NCI-H1417 (cell line): ENCODE measurements at regions not wholly inside any gene's neighbourhood (a gene's known extent, or its start where the extent isn't known, plus 50 kb on each side); places are given as distances from the start of the nearest gene placed in this dataset.
"Not testable (repeated sequence)": the region's sequence is repeated elsewhere in the genome, so short reads cannot be mapped to it uniquely, and the experiment has no call there.

Source experiments
- DNase-seq, 3 experiments: peaks; one replicate each; lab custom pipeline; 2025; lab: John Stamatoyannopoulos, UW

DNA sequence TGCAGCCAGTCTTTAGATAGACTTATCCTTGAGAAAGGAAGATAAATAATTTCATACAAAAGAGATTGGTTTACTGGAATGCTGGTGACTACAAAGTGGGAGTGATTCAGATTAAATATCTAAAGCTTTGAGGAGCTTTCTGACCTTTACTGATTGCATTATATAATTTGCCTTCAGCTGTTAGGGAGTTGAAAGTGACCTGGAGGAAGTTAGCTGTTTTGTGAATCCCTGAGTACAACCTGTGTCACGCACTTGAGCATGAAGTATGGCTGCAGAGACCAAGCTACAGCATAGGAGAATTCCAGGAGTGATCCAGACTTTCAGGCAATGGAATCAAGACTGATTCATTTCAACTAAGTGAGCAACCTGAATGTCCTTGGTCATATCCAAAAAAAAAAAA lies 1848.3 kb upstream of the RAG2 start:
- DNase-seq, result no peak

DNA sequence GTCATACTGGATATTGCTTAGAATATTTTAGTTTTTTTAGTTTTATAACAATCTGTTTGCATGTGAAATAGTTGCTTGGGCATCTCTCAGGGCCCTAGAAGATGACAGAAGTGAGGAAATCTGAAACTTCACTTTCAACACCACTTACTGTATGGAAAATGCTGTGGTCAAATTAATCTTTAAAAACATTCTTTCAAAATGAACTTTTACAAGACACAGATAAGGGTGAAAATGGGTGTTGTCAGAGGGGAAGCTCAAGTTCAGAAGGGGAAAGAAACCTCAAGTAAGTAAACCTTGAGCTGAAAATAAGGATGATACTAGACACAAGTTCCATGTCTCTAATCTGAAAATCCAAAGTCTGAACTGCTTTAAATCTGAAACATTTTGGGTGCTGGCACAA lies 1840.1 kb upstream of the RAG2 start:
- DNase-seq, result no peak

DNA sequence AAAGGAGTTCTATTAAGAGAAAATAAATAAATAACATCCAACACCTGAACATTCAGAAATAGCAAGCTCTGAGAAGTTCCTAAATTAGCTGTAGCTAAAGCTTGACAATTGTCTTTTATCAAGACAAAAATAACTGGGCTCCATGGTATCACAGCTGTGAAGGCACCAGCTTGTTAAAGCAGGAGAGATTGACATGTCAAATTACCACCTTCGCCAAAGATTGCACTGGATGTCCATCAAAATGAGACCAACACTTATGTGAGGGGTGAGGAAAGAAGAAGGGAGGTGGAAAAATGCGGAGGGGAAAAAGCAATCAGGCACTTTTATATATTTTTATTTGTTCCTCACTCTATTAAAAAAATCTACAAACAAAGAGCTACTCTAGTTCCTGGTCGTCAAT lies 1827.5 kb upstream of the RAG2 start:
- peak in 1 of 3 experiments; percentile 34 for DNase-seq

DNA sequence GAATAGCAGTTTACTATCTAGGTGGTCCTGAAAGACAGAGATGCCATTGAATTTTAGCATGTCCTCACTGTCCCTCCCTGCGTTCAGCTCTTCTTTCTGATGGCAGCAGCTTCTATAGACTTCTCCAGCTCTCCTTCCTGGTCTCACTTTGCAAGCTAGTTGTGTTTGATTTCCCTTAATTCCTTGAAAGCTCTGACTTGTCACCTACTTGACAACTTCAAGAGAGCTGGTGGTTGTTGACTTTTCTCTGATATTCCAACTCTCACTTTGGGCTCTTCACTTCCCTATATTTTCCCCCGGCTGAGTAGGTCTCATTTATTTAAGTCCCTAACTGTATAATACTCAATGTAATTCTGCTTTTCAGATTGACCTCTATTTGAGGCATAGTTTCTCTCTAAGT lies 1825.0 kb upstream of the RAG2 start:
- no peak for DNase-seq

DNA sequence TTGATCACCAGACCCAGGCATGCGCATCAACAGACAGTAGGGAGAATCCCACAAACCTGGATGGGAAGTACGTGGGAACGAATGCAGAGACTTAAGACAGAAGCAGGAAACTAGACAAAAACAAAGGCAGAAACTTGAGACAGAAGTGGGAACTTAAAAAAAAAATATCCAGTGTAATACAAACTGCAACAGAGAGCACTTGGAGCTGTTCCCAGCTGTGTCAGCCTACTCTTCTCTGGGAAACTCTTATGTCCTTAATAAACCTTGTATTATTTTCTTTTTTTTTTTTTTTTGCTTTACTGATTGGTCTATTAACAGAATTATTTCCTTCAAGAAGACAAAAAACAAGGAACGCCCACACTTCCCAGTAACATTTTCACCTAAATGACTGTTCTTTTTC lies 1818.1 kb upstream of the RAG2 start:
- DNase-seq, result no peak

DNA sequence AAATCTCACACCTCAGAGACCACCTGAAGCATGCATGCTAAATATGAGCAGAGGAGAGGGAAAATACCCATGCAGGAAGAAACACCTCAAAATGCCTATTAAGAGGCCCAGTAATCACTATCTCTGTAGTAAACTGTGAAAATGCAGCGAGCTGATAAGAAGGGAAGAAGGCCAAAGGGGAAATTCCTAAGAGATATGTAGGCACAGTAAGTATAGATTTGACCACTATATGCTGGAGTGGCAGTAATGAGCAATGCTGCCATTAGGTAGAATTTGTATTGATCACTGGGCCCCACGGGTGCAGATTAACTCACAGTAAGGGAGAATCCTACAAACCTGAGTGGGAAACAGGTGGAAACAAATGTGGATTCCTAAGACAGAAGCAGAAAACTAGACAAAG lies 1813.1 kb upstream of the RAG2 start:
- DNase-seq, result no peak

DNA sequence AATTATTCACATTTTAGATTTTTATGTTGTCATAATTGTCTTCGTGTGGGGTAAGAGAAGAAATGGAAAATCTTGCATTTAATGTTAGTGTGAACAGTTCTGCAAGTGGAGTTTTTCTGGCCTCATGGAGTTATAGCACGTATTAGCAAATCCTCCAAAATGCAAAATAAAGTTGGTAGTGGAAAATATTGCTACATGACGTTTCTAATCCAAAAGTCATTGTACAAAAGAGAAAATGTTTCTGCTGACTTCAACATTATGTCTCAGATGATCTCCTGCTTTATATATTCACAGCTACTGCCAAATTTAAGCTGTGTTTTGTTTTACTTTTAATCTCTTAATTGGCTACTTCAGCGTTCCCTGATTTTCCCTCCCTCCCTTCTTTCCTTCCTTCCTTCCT lies 1804.0 kb upstream of the RAG2 start:
- no peak for DNase-seq

DNA sequence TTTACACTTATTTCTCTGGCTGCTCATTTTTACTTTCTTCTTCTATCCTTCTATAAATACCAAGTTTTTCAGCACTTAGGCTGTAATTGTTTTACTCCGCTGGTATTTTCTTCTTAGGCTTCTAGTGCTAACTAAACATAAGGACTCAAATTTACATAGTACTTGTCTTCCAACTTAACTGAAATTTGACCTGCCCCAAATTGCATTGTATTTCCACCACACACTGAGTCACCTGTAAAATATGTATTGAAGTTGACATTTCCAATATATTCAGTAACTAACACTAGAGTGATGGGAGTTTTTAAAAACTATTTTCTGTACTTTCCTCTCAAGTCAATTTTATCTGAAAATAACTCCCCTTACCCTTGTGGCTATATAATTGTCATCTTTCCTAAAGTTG lies 1794.1 kb upstream of the RAG2 start:
- DNase-seq, result no peak

DNA sequence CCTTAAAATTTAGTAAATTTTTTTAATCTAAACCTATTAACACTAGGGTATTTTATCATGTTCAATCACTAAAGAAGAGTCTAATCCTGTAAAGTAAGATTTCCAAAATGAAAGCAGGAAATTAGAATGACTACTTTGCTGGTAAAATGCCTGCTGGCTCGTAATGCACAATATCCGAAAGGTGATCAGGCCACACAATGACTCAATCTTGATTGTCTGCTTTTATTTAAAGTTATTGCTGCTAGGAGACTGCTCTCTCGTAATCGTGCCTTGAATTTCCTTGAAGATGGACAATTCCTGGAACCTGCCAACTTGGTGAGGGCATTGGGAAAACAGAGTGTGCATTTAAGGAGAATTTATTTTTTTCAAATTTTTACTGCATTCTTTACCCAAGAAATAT lies 1786.5 kb upstream of the RAG2 start:
- DNase-seq, result no peak

DNA sequence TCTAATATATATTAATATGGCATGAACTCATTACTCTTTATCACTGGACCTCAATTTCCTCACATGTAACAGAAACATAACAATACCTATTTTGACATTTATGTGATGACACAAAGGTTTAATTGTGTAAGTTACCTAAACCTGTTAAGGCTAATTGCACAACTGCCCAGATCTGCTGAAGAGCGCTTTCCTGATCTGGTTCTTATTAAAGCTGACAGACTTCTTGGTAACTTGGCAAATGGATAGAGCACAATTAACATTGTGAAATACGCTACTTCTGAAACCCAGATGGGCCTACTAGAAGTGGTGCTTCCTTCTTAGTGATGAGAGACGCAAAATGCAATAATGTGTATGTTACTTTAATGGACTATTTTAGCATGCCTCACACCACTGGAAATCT lies 1767.2 kb upstream of the RAG2 start:
- no peak for DNase-seq

DNA sequence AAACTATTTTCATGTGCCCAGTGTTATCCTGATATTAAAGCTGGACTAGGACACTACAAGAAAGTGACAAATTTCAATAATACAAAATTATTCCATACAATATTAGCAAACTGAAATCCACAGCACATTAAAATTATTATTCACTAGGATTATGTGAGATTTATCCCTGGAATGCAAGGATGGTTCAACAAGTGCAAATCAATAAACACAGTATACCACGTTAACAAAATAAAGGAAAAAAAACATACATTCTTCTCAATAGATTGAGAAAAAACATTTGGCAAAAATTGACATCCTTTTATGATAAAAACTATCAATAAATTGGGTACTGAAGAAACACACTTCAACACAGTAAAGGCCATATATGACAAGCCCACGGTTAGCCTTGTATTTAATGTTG lies 1758.2 kb upstream of the RAG2 start:
- DNase-seq, result no peak

DNA sequence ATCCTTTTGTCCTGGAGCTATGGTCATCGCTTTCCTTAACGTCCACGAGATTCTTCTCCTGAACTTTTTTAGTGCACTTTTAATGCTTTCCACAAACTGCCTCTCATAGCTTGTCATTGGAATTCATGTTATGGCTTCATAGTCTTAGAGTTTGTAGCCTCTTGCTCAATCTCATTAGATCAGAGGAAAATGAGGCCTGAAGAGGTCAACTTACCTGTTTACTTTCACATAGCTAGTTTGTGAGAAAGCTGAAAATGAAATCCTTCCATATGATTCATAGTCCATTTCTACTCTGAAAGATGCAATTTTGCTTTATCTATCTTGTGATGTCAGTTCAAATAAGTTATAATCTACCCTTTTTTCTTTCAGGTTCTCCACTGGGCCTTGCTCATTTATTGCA lies 1747.2 kb upstream of the RAG2 start:
- no peak for DNase-seq

DNA sequence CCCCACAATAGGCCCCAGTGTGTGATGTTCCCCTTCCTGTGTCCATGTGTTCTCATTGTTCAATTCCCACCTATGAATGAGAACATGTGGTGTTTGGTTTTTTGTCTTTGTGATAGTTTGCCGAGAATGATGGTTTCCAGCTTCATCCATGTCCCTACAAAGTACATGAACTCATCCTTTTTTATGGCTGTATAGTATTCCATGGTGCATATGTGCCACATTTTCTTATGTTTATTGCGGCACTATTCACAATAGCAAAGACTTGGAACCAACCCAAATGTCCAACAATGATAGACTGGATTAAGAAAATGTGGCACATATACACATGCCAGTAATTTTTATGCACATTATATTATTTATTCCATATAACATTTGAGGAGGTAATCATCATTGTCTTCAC lies 1743.6 kb upstream of the RAG2 start:
- DNase-seq, result not testable (repeated sequence)

DNA sequence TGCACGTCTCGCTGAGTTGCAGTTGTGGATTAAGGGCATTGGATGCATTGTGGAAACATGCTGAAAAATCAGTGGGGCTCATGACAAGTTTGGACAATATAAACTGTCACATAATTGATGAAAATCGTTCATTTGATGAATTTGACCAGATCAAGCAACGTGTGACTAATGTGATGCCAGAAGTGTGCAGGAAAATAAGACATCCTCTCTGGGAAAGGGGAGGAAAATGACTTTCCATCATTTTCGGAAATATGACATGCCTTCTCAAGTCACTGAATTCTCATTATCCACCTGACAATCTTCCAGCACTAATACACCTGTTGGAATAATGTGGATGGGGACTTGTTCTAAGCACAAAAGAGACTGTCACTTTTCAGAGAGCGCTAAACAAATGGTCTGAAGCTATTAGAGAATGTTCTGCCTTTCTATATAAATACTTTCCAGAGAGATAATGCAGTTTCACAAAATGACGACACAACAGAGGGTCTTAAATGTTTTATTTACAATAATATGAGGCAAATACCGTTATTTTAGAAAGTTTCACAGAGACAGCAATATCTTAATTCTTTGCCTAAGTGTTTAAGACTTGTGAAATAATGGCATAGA lies 1741.9 kb upstream of the RAG2 start:
- DNase-seq, result no peak

DNA sequence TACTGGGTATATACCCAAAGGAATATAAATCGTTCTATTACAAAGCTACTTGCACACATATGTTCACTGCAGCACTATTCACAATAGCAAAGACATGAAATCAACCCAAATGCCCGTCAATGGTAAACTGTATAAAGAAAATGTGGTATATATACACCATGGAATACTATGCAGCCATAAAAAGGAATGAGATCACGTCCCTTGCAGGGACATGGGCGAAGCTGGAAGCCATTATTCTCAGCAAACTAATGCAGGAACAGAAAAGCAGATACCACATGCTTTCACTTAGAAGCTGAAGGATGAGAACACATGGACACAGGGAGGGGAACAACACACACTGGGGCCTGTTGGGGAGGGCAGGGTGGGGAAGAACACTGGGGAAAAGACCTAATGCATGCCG lies 1740.0 kb upstream of the RAG2 start:
- not testable (repeated sequence) for DNase-seq

DNA sequence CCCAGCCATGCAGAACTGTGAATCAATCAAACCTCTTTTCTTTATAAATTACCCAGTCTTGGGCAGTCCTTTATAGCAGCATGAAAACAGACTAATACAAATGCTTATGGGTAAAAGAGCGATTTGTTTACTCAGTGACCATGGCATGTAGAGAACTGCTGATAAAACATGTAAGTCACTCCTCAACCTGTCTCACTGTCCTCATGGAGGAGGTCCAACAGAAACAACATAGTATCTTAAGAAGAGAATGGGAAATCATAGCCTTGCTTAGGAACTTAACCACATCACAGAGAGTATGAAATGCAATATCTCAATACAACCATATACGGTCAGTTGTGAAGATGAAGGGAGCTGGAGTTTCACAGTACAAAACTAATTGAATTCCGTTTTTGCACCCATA lies 1734.0 kb upstream of the RAG2 start:
- no peak for DNase-seq

DNA sequence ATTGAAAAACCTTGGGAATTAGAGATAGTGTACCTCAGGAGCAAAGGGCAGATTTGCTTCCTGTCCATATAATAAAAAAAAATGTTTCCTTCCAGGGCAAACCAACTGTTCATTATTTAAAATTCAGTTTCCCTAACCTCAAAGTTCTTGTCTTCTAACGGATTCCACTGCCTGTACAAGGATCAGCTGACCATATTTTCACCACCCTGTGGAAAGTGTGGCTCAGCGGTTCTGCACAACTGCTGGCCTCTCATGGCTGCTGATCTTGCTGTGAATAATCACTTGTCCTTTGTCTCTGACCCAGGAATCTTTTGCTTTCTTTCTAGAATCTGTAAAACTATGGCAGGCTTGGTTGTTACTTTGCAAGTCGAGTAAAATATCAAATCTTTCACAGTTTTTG lies 1732.5 kb upstream of the RAG2 start:
- DNase-seq, result no peak

DNA sequence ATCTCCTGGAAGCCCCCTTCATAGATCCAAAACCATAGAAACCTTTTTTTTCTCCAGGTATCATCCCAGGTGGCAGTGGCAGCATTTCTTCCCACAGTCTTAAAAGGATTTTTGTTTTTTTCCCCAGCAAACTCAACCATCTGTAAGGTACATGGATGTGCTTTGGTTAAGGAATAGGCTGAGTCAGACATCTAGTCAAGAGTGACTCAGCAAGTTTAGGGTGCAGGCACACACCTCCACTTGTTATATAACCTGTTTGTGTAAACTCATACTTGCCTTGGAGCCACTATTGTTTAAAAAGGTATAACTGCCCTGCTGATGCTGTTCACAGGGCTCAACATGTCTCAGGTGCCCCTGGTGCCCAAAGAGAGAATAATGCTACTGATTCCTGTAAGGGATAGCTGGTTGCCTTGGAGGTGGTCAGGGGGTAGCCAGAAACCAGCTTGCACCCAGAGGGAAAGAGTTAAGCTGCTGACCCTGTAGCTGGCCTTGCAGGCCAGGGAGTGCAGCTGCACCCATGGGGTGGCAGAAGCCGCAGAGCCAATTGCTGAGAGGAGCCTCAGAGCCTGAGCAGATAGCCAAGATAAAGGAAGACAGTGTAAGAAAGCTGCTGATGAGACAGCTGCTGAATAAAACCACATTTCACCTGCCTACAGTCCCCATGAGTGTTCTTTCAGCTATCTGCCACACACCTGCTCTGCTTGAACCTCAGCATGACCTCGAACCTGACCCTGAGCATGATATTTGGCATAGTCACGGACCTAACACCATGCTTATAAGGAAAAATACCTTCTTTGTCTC lies 1726.1 kb upstream of the RAG2 start:
- DNase-seq, result no peak

DNA sequence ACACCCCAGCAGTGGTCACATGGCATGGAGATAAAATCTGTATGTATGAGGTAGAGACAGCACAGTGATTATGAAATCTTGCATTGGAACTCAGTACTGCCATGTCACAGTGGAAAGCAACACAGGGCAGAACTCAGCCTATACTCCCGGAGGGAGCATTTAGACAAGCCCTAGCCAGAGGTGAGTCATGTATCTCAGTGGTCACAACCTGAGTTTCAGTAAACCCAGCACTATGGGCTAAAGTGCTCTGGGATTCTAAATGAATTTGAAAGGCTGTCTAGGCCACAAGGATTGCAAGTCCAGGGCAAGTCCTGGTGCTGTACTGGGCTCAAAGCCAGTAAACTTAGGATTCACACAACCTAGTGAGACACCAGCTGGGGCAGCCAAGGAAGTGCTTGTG lies 1717.1 kb upstream of the RAG2 start:
- DNase-seq, result no peak

DNA sequence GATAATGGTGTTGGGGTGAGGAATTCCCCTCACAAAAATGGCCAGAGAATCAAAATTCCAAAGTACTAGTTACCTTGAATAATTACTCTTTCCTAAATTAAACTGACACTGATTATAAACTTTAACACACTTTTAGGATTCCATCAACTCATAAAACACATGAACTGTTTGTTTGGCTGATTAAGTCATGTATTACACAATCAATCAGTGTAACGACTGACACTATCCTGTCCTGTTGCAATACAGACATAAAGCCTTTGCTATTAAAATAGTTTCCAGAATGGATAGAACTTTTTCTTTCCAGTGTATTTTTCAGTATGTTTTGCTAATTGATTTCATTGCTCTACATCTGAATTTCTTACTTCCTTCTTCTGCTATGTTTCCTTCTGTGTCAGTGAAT lies 1709.4 kb upstream of the RAG2 start:
- DNase-seq, result no peak

DNA sequence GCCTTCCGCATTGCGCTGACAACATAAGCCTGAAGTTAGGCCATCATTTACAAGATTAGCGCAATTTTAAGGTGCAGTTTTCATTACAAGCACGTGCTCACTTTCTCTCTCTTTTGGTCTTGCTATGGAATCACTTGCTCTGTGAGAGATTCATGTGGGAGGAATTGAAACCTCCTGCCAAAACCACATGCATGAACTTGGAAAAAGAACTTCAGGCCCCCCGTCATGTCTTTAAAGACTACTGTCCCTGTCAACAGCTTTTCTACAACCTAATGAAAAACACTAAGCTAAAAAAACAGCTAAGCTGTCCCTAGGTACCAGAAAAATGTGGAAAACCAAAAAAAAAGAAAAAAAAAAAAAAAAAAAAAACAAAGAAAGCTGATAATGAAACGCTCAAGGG lies 1707.6 kb upstream of the RAG2 start:
- DNase-seq, result no peak

DNA sequence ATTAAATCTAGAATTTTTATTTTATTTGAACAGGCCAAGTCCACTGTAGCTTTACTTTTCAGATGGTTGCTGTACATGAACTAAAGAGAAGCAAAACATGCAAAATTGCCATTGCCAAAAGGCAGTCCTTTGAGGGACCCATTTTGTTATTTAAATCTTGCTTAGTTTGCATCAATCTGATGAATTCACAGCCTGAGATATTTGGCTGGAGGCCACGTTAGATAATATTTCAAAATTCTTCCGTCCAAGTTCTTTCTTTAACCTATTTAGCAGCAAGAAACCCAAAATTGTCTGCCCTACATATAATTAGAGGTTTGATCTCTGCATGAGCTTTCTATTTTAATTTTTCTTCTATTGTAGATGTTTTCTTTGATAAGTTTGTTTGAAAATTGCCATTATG lies 1706.9 kb upstream of the RAG2 start:
- DNase-seq, result no peak

DNA sequence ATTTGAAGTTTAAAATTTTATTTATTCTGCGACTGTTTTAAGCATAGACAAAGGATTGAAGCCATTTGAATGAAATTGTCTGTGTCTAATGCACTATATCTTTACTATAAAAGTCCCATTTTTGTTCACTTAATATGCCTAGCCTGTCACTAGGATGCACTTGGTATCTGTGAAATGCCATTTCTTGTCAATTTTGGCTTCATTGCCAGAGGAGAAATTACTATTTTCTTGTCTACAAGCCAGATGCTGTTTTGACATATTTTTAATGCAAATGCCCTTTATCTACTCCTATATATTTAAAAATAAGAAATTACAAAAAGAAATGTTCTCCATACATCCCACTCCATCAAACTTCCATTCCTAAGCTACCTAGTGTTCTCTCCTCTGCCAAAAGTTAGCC lies 1704.5 kb upstream of the RAG2 start:
- no peak for DNase-seq

DNA sequence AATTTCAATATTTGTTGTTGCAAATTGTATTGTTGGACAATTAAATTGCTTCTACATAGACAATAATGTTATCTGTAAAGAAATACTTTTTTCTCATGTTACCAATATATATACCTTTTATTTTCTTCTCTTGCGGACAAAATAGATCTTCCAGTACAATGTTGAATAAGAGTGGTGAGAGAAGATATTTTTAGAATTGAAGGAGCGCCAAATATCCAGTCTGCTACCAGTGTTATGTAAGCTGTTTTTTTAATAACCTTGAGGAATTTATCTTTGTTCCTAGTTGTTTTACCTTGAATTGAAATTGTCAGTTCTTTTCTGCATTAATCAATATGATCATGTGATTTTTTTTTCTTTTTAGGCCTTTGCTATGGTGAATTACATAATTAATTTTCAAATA lies 1702.5 kb upstream of the RAG2 start:
- DNase-seq, result no peak
